DND-41 (cell line): ENCODE measurements at regions not wholly inside any gene's neighbourhood (a gene's known extent, or its start where the extent isn't known, plus 50 kb on each side); places are given as distances from the start of the nearest gene placed in this dataset.

Source experiments
- CTCF ChIP-seq: IDR thresholded peaks from 2 replicates; pipeline ENCODE4 v1.5.1; 2012; ENCODE audit warnings: borderline replicate concordance, low read length, moderate library complexity, mild to moderate bottlenecking; ENCODE audit not compliant: poor library complexity, severe bottlenecking; ENCODE audit errors: extremely low read depth
- EZH2 ChIP-seq: IDR thresholded peaks from 3 replicates; pipeline ENCODE4 v1.6.1; 2012; ENCODE audit warnings: borderline replicate concordance, low read depth, mild to moderate bottlenecking, moderate library complexity, low read length, inconsistent platforms; ENCODE audit not compliant: severe bottlenecking

GRCh38 chr14:54257424-54257823 is 139.4 kb upstream of the CDKN3 start:
- TF ChIP-seq CTCF (no peak), EZH2 (no peak)
